ENCODE measurements at regions not wholly inside any gene's neighbourhood (a gene's known extent, or its start where the extent isn't known, plus 50 kb on each side); places are given as distances from the start of the nearest gene placed in this dataset.

DNA sequence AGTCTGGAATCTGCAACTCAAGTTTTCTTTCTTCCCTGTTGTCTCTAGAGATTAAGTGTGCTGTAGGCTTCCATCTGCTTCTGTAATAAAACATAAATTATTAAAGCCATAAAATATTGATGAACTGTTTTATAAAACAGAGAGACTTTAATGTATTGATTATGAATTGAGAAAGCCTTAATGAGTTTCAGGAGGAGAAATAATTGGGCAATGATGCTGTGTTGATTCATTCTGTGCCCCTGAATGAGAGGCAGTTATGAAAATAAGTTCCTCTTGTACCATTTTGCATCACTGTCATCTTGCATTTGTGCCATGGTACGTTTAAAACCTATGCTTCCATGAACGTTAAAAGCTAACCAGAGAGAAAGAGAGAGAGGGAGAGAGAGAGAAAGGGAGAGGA is 194.1 kb upstream of the LARGE1 start:
- ATAC-seq (no peak), DNase-seq (no peak)
- Histone ChIP-seq H3K9me3 (peaks cover 0 to 11% (median 0%) of the 10 kb centered on the region in 12 donors), H3K36me3 (no peaks in the 10 kb centered on the region), H3K4me1 (no peaks in the 10 kb centered on the region), H3K27me3 (no peaks in the 10 kb centered on the region), H3K27ac (no peak overlapping the region), H3K4me3 (no peak overlapping the region)
- 61 to 65% (median 63%) methylated on average over 2 of the region's 2 CpGs for WGBS, 4 donors
- intact Hi-C loops (cut with DNase I), result loop anchor here in 4 of 10 donors (5.0 kb wide), 1 partner anchor 812 kb away; no protein-coding TSS in a partner anchor
- TF ChIP-seq POLR2A (IDR thresholded peaks at IDR 0.05), result no peak
- TF ChIP-seq, protein P1, sequence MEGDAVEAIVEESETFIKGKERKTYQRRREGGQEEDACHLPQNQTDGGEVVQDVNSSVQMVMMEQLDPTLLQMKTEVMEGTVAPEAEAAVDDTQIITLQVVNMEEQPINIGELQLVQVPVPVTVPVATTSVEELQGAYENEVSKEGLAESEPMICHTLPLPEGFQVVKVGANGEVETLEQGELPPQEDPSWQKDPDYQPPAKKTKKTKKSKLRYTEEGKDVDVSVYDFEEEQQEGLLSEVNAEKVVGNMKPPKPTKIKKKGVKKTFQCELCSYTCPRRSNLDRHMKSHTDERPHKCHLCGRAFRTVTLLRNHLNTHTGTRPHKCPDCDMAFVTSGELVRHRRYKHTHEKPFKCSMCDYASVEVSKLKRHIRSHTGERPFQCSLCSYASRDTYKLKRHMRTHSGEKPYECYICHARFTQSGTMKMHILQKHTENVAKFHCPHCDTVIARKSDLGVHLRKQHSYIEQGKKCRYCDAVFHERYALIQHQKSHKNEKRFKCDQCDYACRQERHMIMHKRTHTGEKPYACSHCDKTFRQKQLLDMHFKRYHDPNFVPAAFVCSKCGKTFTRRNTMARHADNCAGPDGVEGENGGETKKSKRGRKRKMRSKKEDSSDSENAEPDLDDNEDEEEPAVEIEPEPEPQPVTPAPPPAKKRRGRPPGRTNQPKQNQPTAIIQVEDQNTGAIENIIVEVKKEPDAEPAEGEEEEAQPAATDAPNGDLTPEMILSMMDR (IDR thresholded peaks at IDR 0.05), result no peak

DNA sequence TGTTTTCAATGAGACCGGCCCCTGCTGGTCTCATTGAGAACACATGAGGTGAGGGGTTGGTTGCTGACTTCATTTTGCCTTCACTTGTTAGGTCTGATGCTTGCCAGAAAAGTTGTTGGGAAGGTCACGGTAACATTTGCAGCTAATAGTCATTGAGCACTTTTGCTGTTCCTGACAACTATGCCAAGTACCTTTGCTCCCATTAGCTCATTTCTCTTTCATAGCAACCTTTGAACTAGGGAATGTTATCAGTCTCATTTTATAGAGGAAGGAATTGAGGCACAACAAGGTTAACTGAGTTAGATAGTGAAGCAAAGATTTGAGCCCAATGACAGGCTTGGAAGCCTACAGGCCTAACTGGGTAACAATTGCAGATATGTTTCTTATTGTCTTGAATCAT is 195.4 kb upstream of the LARGE1 start:
- no peaks in the 10 kb centered on the region for H3K4me1 ChIP-seq
- H3K4me3 ChIP-seq, result no peak overlapping the region
- 73 to 90% (median 79%) methylated on average over 2 of the region's 2 CpGs for WGBS, 4 donors
- H3K27ac ChIP-seq, result no peak overlapping the region
- peaks cover 0 to 11% (median 0%) of the 10 kb centered on the region in 12 donors for H3K9me3 ChIP-seq
- TF ChIP-seq, protein P1 (IDR thresholded peaks at IDR 0.05), result no peak
- TF ChIP-seq POLR2A (IDR thresholded peaks at IDR 0.05), result no peak
- no peaks in the 10 kb centered on the region for H3K36me3 ChIP-seq
- intact Hi-C loops (cut with DNase I), result no loop called here
- no peaks in the 10 kb centered on the region for H3K27me3 ChIP-seq
- ATAC-seq (no peak), DNase-seq (no peak)

DNA sequence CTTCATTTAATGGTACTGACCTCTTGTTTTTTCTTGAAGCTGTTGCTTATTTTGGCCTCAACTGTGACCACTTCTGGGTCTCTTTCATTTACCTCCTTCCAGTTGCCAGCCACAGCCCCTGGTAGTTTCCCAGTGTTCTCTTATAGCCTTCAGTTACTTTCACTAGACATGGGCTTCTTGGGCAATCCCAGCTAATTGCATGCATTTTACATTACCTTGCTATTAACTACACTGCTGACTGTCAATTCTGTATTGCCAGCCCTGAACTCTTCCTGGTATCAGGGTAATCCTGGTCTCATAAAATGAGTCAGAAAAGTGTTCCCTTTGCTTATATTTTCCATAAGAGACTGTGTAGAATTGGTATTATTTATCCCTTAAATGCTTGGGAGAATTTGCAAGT is 195.8 kb upstream of the LARGE1 start:
- DNase-seq (no peak), ATAC-seq (no peak)
- Histone ChIP-seq H3K4me1 (no peaks in the 10 kb centered on the region), H3K27ac (no peak overlapping the region), H3K27me3 (no peaks in the 10 kb centered on the region), H3K4me3 (no peak overlapping the region), H3K9me3 (peaks cover 0 to 11% (median 0%) of the 10 kb centered on the region in 12 donors), H3K36me3 (no peaks in the 10 kb centered on the region)
- TF ChIP-seq, protein P1 (IDR thresholded peaks at IDR 0.05), result no peak
- TF ChIP-seq POLR2A (IDR thresholded peaks at IDR 0.05), result no peak
- intact Hi-C loops (cut with DNase I), result no loop called here

DNA sequence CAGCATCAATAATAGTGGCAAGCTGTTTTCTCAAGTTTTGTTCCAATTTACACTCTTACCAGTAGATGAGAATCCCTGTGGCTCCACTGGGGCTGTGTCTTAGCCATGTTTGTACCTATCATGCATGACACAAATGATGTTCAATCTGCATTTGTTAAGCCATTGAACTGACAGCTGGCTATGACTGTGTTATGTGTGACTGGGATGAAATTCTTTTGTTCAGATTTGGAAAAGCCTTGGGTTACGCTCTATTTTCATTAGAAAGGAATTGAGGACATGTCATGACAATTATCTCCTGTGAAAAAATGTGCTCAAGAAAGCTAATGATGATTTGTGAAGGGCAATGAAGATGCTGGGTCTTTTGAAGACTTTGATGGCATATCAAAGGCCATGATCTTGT is 201.8 kb upstream of the LARGE1 start:
- Histone ChIP-seq H3K9me3 (peaks cover 0 to 11% (median 0%) of the 10 kb centered on the region in 12 donors), H3K36me3 (no peaks in the 10 kb centered on the region), H3K4me3 (no peak overlapping the region), H3K4me1 (peaks cover 0 to 8% (median 0%) of the 10 kb centered on the region in 12 donors), H3K27ac (no peak overlapping the region), H3K27me3 (peaks cover 0 to 3% (median 0%) of the 10 kb centered on the region in 9 donors)
- ATAC-seq (no peak), DNase-seq (no peak)
- WGBS, 4 donors, result 76 to 85% (median 82%) methylated on average over 1 of the region's 1 CpG
- TF ChIP-seq, protein P1 (IDR thresholded peaks at IDR 0.05), result no peak
- TF ChIP-seq POLR2A (IDR thresholded peaks at IDR 0.05), result no peak
- intact Hi-C loops (cut with DNase I), result loop anchor here in 2 of 10 donors (5.0 to 10.0 kb wide), 2 partner anchors 210 to 223 kb away; no protein-coding TSS in a partner anchor

Data from heart left ventricle (tissue), 16 donors.